ENCODE measurements at regions not wholly inside any gene's neighbourhood (a gene's known extent, or its start where the extent isn't known, plus 50 kb on each side); places are given as distances from the start of the nearest gene placed in this dataset.

DNA sequence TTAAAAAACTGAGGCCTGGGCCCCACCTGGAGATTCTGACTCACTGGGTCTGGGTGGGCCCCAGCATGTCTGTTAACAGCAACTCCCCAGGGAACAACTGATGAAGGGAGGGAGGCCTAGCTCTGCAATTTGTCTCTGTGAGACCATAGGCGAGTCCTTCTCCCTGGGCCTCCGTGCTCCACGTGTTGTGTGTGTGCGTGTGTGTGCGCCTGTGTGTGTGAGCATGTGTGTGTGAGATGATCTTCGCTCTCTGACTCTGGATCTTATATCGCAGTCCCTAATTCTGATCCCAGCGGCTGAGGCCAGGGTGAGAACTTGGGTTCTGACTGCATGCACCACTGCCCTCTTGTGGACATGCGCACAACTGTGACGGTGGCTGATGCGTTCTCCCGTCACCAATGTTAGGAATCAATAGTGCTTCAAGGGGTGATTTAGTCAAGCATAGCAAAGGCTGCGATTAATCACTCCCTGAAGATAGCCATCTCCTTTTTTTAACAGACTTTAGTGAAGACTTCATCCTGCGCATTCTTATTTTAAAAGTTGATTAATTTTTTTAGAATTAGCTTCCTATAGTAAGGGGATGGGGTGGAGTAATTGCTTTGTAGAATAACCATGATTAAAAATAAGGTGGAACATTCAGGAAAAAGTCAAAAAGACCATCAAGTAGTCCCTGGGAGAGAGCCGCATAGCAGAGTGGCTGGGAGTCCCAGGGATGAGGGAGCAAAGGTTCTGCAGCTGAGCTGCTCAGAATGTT is 62.4 kb upstream of the USP24 start:
- Histone ChIP-seq H3K14ac (ENCODE audit: low read length) (no peak overlapping the region), H3K9ac (ENCODE audit: low read length) (no peak overlapping the region), H3K23ac (ENCODE audit: low read length) (no peak overlapping the region), H3K79me2 (ENCODE audit: control insufficient read depth, insufficient read depth, low read length, poor library complexity) (no peaks in the 10 kb centered on the region), H3K36me3 (ENCODE audit: control insufficient read depth in 1 of 2, insufficient read depth in 2 of 2, low read length in 2 of 2) (no peaks in the 10 kb centered on the region), H3K4me1 (ENCODE audit: control insufficient read depth in 1 of 2, insufficient read depth in 2 of 2, low read length in 2 of 2) (peaks cover 2 to 8% of the 10 kb centered on the region in 2 experiments), H3K18ac (ENCODE audit: low read length) (no peak overlapping the region), H3K79me1 (ENCODE audit: low read length) (peaks cover 2% of the 10 kb centered on the region), H3K9me3 (ENCODE audit: insufficient read depth, low read depth, low read length) (peaks cover 1% of the 10 kb centered on the region), H3K4me2 (ENCODE audit: low read length) (peak overlapping the region; percentile 3), H2AFZ (ENCODE audit: insufficient read depth, low read length, poor library complexity) (no peak overlapping the region), H3K27me3 (ENCODE audit: insufficient read depth, low read length) (no peaks in the 10 kb centered on the region), H2BK12ac (ENCODE audit: low read length) (peak overlapping the region; percentile 44), H2BK5ac (ENCODE audit: low read depth, low read length, poor library complexity) (no peak overlapping the region), H2AK5ac (ENCODE audit: low read length) (no peak overlapping the region), H4K8ac (ENCODE audit: low read depth, low read length) (no peak overlapping the region), H4K91ac (ENCODE audit: low read depth, low read length) (no peak overlapping the region), H2BK120ac (ENCODE audit: insufficient read depth, low read length, poor library complexity) (no peak overlapping the region), H4K12ac (ENCODE audit: low read depth, low read length) (no peak overlapping the region), H3K4ac (ENCODE audit: low read depth, low read length) (no peak overlapping the region), H3K27ac (ENCODE audit: low read depth, low read length) (no peak overlapping the region), H3K4me3 (ENCODE audit: low read depth, low read length) (no peak overlapping the region)
- peak; percentile 62 to 87 for DNase-seq
- WGBS (ENCODE audit: extremely low coverage, insufficient coverage, insufficient read length) = no CpG with 5 or more reads among the region's 15 CpGs

DNA sequence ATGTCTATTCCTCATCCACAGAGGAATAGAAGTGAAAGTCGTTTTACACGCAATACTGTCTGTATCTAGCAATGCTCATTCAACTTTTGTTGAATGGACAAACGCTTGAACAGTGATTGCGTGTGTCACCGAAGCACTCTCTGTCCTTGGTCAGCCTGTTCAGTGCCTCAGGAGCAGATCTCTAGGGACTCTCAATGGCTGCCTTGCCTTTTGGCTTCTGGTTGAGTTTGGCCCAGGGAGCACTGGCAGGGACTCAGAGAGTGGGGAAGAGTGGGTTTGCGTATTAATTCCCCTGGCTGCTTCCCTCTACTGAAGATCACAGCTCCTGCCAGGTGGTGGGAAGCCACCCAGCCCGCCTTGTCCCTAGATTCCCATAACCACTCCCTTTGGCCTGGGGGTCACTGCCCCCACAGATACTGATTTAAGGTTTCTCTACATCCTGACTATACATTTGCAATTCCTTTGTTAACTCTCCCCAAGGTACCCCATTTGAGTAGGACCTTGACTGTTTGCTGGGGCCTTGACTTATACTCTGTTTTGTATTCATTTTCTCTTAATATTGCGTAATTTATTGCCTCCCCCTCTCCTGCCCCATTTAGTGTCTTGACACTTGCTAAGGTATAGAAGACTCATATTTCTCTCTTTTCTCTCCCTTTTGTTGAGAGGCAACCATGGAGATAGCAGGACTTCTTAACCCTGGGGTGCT is 61.7 kb upstream of the USP24 start:
- no peak overlapping the region for H2BK5ac ChIP-seq (ENCODE audit: low read depth, low read length, poor library complexity)
- no peak overlapping the region for H4K8ac ChIP-seq (ENCODE audit: low read depth, low read length)
- no peak overlapping the region for H3K14ac ChIP-seq (ENCODE audit: low read length)
- H4K91ac ChIP-seq (ENCODE audit: low read depth, low read length) = no peak overlapping the region
- WGBS (ENCODE audit: extremely low coverage, insufficient coverage, insufficient read length) = no CpG with 5 or more reads among the region's 8 CpGs
- peak overlapping the region; percentile 23 for H2AFZ ChIP-seq (ENCODE audit: insufficient read depth, low read length, poor library complexity)
- H3K9ac ChIP-seq (ENCODE audit: low read length) = no peak overlapping the region
- no peak overlapping the region for H3K4ac ChIP-seq (ENCODE audit: low read depth, low read length)
- peak in 1 of 2 donors; percentile 18 for DNase-seq
- H3K18ac ChIP-seq (ENCODE audit: low read length) = peak overlapping the region; percentile 76
- no peaks in the 10 kb centered on the region for H3K36me3 ChIP-seq (ENCODE audit: control insufficient read depth in 1 of 2, insufficient read depth in 2 of 2, low read length in 2 of 2)
- H4K12ac ChIP-seq (ENCODE audit: low read depth, low read length) = no peak overlapping the region
- H2BK12ac ChIP-seq (ENCODE audit: low read length) = peak overlapping the region; percentile 59
- H3K4me3 ChIP-seq (ENCODE audit: low read depth, low read length) = no peak overlapping the region
- no peaks in the 10 kb centered on the region for H3K27me3 ChIP-seq (ENCODE audit: insufficient read depth, low read length)
- peaks cover 1% of the 10 kb centered on the region for H3K9me3 ChIP-seq (ENCODE audit: insufficient read depth, low read depth, low read length)
- H2AK5ac ChIP-seq (ENCODE audit: low read length) = peak overlapping the region; percentile 15
- no peak overlapping the region for H3K23ac ChIP-seq (ENCODE audit: low read length)
- H3K4me2 ChIP-seq (ENCODE audit: low read length) = peak overlapping the region; percentile 3
- no peaks in the 10 kb centered on the region for H3K79me2 ChIP-seq (ENCODE audit: control insufficient read depth, insufficient read depth, low read length, poor library complexity)
- H3K4me1 ChIP-seq (ENCODE audit: control insufficient read depth in 1 of 2, insufficient read depth in 2 of 2, low read length in 2 of 2) = peaks cover 2 to 8% of the 10 kb centered on the region in 2 experiments
- H3K79me1 ChIP-seq (ENCODE audit: low read length) = peaks cover 2% of the 10 kb centered on the region
- no peak overlapping the region for H3K27ac ChIP-seq (ENCODE audit: low read depth, low read length)
- peak overlapping the region; percentile 30 for H2BK120ac ChIP-seq (ENCODE audit: insufficient read depth, low read length, poor library complexity)

DNA sequence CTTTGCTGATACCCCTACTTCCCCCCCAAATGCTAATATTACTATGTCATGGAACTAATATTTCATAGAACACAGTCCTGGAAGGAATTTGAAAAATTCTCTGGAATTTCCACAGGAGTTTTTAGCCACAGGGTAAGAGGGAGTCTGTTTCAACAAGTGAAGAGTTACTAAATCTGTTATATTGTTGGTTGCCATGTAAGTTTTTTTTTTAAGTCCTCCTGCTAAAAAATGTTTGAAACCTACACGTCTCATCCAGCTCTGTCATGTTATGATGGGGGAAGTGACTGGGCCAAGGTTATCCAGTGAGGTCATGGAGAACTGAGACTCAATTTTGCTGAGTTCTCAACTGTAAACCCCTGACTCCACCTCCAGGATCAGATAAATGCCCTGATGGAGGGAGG is 60.8 kb upstream of the USP24 start:
- Histone ChIP-seq H3K23ac (ENCODE audit: low read length) (no peak overlapping the region), H2BK5ac (ENCODE audit: low read depth, low read length, poor library complexity) (no peak overlapping the region), H2BK12ac (ENCODE audit: low read length) (no peak overlapping the region), H3K36me3 (ENCODE audit: control insufficient read depth in 1 of 2, insufficient read depth in 2 of 2, low read length in 2 of 2) (no peaks in the 10 kb centered on the region), H3K14ac (ENCODE audit: low read length) (no peak overlapping the region), H3K9me3 (ENCODE audit: insufficient read depth, low read depth, low read length) (peaks cover 1% of the 10 kb centered on the region), H2AK5ac (ENCODE audit: low read length) (no peak overlapping the region), H3K4me1 (ENCODE audit: control insufficient read depth in 1 of 2, insufficient read depth in 2 of 2, low read length in 2 of 2) (peaks cover 2 to 8% of the 10 kb centered on the region in 2 experiments), H2BK120ac (ENCODE audit: insufficient read depth, low read length, poor library complexity) (no peak overlapping the region), H3K4me3 (ENCODE audit: low read depth, low read length) (no peak overlapping the region), H4K8ac (ENCODE audit: low read depth, low read length) (no peak overlapping the region), H4K12ac (ENCODE audit: low read depth, low read length) (no peak overlapping the region), H2AFZ (ENCODE audit: insufficient read depth, low read length, poor library complexity) (no peak overlapping the region), H3K79me2 (ENCODE audit: control insufficient read depth, insufficient read depth, low read length, poor library complexity) (no peaks in the 10 kb centered on the region), H3K18ac (ENCODE audit: low read length) (no peak overlapping the region), H3K4ac (ENCODE audit: low read depth, low read length) (no peak overlapping the region), H3K27ac (ENCODE audit: low read depth, low read length) (no peak overlapping the region), H3K27me3 (ENCODE audit: insufficient read depth, low read length) (no peaks in the 10 kb centered on the region), H3K79me1 (ENCODE audit: low read length) (peaks cover 2% of the 10 kb centered on the region), H3K4me2 (ENCODE audit: low read length) (no peak overlapping the region), H3K9ac (ENCODE audit: low read length) (no peak overlapping the region), H4K91ac (ENCODE audit: low read depth, low read length) (no peak overlapping the region)
- WGBS (ENCODE audit: extremely low coverage, insufficient coverage, insufficient read length) = no CpG with 5 or more reads among the region's 1 CpG
- peak; percentile 53 to 91 for DNase-seq

DNA sequence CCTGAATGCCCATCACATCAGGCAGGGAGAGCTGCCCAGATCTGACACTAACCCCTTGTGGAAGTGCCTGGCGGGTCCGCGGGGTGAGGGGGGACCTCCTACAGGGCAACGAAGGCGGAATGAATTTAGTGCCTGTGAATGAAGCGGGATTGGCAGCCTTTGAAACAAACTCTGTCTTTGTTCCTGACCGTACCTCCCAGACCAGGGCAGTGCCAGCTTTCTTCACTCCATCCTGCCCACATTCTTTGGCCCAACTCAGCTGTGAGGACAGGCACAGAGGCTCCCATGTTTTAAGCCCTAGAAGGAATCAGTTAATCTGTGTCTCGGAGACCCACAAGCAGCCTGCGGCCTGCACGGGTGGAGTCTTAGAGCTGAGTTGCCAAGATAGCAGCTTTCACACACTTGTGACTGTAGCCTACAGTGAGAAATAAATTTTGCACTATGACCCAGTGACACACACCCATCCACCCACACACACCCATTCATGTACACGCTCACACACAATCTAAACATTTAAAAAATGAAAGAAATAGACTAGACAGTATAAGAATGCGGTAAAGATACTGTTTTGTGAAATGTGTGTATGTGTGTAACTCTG is 60.1 kb upstream of the USP24 start:
- no peak overlapping the region for H3K4ac ChIP-seq (ENCODE audit: low read depth, low read length)
- H4K12ac ChIP-seq (ENCODE audit: low read depth, low read length) = no peak overlapping the region
- no peak overlapping the region for H3K23ac ChIP-seq (ENCODE audit: low read length)
- no peaks in the 10 kb centered on the region for H3K27me3 ChIP-seq (ENCODE audit: insufficient read depth, low read length)
- H2AK5ac ChIP-seq (ENCODE audit: low read length) = peak overlapping the region; percentile 83
- peak overlapping the region; percentile 74 for H2BK120ac ChIP-seq (ENCODE audit: insufficient read depth, low read length, poor library complexity)
- peak; percentile 61 for DNase-seq
- peaks cover 1% of the 10 kb centered on the region for H3K9me3 ChIP-seq (ENCODE audit: insufficient read depth, low read depth, low read length)
- WGBS (ENCODE audit: extremely low coverage, insufficient coverage, insufficient read length) = no CpG with 5 or more reads among the region's 12 CpGs
- H2BK12ac ChIP-seq (ENCODE audit: low read length) = peak overlapping the region; percentile 60
- no peak overlapping the region for H3K4me3 ChIP-seq (ENCODE audit: low read depth, low read length)
- peaks cover 2% of the 10 kb centered on the region for H3K79me1 ChIP-seq (ENCODE audit: low read length)
- no peak overlapping the region for H4K8ac ChIP-seq (ENCODE audit: low read depth, low read length)
- H3K36me3 ChIP-seq (ENCODE audit: control insufficient read depth in 1 of 2, insufficient read depth in 2 of 2, low read length in 2 of 2) = no peaks in the 10 kb centered on the region
- H3K4me2 ChIP-seq (ENCODE audit: low read length) = no peak overlapping the region
- no peak overlapping the region for H2BK5ac ChIP-seq (ENCODE audit: low read depth, low read length, poor library complexity)
- peak overlapping the region; percentile 49 for H3K18ac ChIP-seq (ENCODE audit: low read length)
- peak overlapping the region; percentile 30 for H2AFZ ChIP-seq (ENCODE audit: insufficient read depth, low read length, poor library complexity)
- H3K14ac ChIP-seq (ENCODE audit: low read length) = no peak overlapping the region
- no peak overlapping the region for H3K9ac ChIP-seq (ENCODE audit: low read length)
- peaks cover 2 to 6% of the 10 kb centered on the region in 2 experiments for H3K4me1 ChIP-seq (ENCODE audit: control insufficient read depth in 1 of 2, insufficient read depth in 2 of 2, low read length in 2 of 2)
- H3K79me2 ChIP-seq (ENCODE audit: control insufficient read depth, insufficient read depth, low read length, poor library complexity) = no peaks in the 10 kb centered on the region
- H3K27ac ChIP-seq (ENCODE audit: low read depth, low read length) = no peak overlapping the region
- H4K91ac ChIP-seq (ENCODE audit: low read depth, low read length) = peak overlapping the region; percentile 28

Measured in trophoblast cell (in vitro differentiated cells and primary cell).